ENCODE measurements at regions not wholly inside any gene's neighbourhood (a gene's known extent, or its start where the extent isn't known, plus 50 kb on each side); places are given as distances from the start of the nearest gene placed in this dataset.

DNA sequence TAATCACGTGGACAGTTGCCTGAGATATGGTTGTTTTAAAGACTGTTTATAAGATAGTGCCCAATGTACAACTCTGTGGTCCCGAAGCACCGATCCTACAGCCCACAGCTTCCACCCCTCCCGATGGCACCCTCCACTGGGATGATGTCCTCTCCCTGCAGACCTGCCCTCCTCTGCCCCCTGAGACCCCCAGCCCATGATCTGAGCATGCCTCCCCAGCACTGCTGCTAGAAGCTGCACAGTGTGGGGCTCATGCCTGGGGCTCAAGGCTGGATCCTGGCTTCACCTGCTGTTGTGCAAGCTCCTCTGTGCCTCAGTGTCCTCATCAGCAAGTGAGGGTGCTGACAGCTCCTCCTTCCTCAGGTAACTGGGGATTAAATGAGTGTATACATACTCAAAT, 254.7 kb upstream of the MKI67 start:
- TF ChIP-seq CTCF (IDR thresholded peaks at IDR 0.05; ENCODE audit: insufficient read depth, low read length, missing control alignments), result no peak
- no peak overlapping the region for H3K4me3 ChIP-seq (ENCODE audit: low read depth, low read length)
- ChIA-PET CTCF (no interaction called here), POLR2A (no interaction called here)
- DNase-seq (ENCODE audit: low read depth, low spot score), result no peak

- DNase-seq (ENCODE audit: low read depth, low spot score), result no peak
- ChIA-PET POLR2A (no interaction called here), CTCF (no interaction called here)
- no peak overlapping the region for H3K4me3 ChIP-seq (ENCODE audit: low read depth, low read length)
- TF ChIP-seq CTCF (IDR thresholded peaks at IDR 0.05; ENCODE audit: insufficient read depth, low read length, missing control alignments), result no peak
Observed at GRCh38 chr10:128382225-128382624, 256.0 kb upstream of the MKI67 start.

GRCh38 chr10:128384831-128385230, 258.6 kb upstream of the MKI67 start:
- POLR2A ChIA-PET, result no interaction called here
- CTCF ChIA-PET, result no interaction called here

GRCh38 chr10:128386231-128386630, 260.0 kb upstream of the MKI67 start:
- no peak for DNase-seq (ENCODE audit: low read depth, low spot score)
- POLR2A ChIA-PET, result no interaction called here
- CTCF ChIA-PET, result no interaction called here

More at GRCh38 chr10:128384831-128385230, 258.6 kb upstream of the MKI67 start:
- no peak overlapping the region for H3K4me3 ChIP-seq (ENCODE audit: low read depth, low read length)
- DNase-seq (ENCODE audit: low read depth, low spot score), result no peak
- TF ChIP-seq CTCF (IDR thresholded peaks at IDR 0.05; ENCODE audit: insufficient read depth, low read length, missing control alignments), result no peak

DNA sequence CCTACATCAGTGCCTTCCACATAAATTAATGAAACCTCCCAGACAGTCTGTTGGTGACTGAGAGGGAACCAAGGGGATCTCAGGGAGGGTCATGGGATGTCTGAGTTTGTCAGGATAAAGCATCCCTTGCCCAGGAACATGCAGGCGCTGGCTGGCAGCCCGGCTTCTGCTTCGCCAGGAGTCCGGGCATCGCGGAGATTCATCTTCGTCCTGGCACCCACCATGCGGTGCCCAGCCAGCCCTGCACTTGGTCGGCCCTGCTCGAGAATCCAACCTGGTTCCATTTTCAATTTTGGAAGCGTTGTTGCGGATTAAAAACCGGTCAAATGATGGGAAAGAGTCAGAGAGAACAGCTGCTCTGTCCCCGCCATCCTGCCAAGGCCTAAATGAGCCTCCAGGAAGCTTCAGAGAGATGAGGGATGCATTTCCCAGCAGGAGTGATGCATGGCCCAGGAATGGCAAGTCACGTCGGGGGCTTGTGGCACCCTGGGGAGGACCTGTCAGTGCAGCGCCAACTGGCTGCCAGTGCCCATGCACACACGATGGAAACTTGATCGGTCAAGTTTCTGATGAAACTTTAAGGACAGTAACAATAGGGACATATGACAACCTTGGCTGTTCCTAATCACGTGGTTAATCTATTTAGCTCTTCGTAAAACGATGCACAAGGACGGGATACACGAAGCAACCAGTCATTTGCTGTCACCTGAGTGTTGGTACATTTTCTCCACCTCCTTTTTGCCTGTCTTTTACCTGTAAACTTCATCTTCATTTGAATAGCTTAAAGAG, 260.8 kb upstream of the MKI67 start:
- no peak for TF ChIP-seq CTCF (IDR thresholded peaks at IDR 0.05; ENCODE audit: insufficient read depth, low read length, missing control alignments)
- no peak overlapping the region for H3K4me3 ChIP-seq (ENCODE audit: low read depth, low read length)
- ChIA-PET CTCF (no interaction called here), POLR2A (no interaction called here)
- DNase-seq (ENCODE audit: low read depth, low spot score), result no peak

More at GRCh38 chr10:128386231-128386630, 260.0 kb upstream of the MKI67 start:
- no peak for TF ChIP-seq CTCF (IDR thresholded peaks at IDR 0.05; ENCODE audit: insufficient read depth, low read length, missing control alignments)
- no peak overlapping the region for H3K4me3 ChIP-seq (ENCODE audit: low read depth, low read length)

- ChIA-PET POLR2A (no interaction called here), CTCF (no interaction called here)
- no peak for DNase-seq (ENCODE audit: low read depth, low spot score)
- no peak for TF ChIP-seq CTCF (IDR thresholded peaks at IDR 0.05; ENCODE audit: insufficient read depth, low read length, missing control alignments)
- no peak overlapping the region for H3K4me3 ChIP-seq (ENCODE audit: low read depth, low read length)
Observed at GRCh38 chr10:128390596-128390995, 264.4 kb upstream of the MKI67 start.
